Mononuclear cell (primary cell): ENCODE measurements at regions not wholly inside any gene's neighbourhood (a gene's known extent, or its start where the extent isn't known, plus 50 kb on each side); places are given as distances from the start of the nearest gene placed in this dataset.
"Not testable (repeated sequence)": the region's sequence is repeated elsewhere in the genome, so short reads cannot be mapped to it uniquely, and the experiment has no call there.

Experiments used
- H3K27me3 ChIP-seq: 2 replicates; pipeline ENCODE4 v1.6.0; 2011; ENCODE audit warnings: low read length, control low read depth; ENCODE audit not compliant: insufficient read depth
- H3K4me1 ChIP-seq: 2 replicates; pipeline ENCODE4 v1.5.1; 2011; ENCODE audit warnings: mild to moderate bottlenecking, low read length, control low read depth; ENCODE audit not compliant: insufficient read depth
- H3K4me3 ChIP-seq: 2 replicates; pipeline ENCODE4 v1.5.1; 2011; ENCODE audit warnings: mild to moderate bottlenecking, low read length, moderate library complexity
- H3K9me3 ChIP-seq: 2 replicates; pipeline ENCODE4 v1.5.1; 2011; ENCODE audit warnings: low read depth, mild to moderate bottlenecking, control low read depth, low read length

DNA sequence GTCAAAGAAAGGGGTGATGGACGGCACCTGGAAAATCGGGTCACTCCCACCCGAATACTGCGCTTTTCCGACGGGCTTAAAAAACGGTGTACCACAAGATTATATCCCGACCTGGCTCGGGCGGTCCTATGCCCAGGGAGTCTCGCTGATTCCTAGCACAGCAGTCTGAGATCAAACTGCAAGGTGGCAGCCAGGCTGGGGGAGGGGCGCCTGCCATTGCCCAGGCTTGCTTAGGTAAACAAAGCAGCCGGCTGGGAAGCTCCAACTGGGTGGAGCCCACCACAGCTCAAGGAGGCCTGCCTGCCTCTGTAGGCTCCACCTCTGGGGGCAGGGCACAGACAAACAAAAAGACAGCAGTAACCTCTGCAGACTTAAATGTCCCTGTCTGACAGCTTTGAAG is 413.8 kb upstream of the CTSO start:
- not testable (repeated sequence) for H3K4me1 ChIP-seq, H3K9me3 ChIP-seq, H3K4me3 ChIP-seq, H3K27me3 ChIP-seq

DNA sequence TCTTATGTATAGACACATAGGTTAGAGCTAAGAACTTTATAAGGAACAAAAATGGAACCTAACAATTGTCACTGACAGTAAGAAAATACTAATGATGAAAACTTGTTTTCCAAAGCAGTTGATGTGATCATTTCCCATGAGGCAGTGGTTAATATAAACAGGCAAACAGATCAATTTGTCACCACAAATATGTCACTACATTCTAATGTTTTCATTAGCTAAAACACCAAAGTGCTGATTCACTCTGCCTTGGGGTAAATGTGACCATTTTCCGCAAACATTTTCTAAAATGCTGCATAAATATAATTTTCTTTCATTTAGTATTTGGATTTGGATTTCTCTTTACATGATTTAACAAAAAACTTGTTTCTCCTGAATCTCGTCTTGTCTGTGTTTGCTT is 408.9 kb upstream of the CTSO start:
- H3K9me3 ChIP-seq = no peaks in the 10 kb centered on the region
- H3K4me3 ChIP-seq = no peak overlapping the region
- H3K27me3 ChIP-seq = no peaks in the 10 kb centered on the region
- H3K4me1 ChIP-seq = no peaks in the 10 kb centered on the region

DNA sequence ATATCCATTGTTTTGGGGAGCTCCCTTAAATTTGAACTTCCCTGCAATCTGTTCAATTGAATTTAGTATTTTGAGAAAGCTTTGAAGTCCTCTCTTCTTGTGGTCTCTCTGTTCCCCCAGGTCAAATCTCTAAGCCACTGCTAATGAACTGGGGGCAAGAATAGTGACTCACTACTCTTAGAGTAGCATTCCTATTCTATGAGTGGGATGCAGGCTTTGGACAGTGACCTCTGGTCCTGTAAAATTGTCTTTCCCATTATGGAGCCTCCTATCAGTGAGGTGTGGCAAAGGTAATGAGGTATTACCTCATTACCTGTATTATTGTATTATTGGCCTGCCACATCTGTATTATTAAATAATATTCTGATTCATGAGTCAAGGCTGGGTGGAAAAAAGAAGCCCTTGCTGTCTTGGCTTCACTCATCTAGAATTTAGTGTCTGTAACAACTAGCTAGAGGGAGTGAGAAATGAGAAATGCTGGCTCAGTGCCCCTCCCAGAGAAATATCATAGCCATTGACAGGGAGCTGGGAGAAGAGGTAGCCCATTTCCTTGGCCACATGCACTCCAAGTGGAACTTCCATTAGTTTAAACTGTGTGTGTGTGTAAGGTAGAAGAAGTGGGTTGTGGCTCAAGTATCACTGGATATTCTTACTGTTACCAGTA is 393.9 kb upstream of the CTSO start:
- Histone ChIP-seq H3K4me1 (no peaks in the 10 kb centered on the region), H3K4me3 (no peak overlapping the region), H3K27me3 (no peaks in the 10 kb centered on the region), H3K9me3 (no peaks in the 10 kb centered on the region)

DNA sequence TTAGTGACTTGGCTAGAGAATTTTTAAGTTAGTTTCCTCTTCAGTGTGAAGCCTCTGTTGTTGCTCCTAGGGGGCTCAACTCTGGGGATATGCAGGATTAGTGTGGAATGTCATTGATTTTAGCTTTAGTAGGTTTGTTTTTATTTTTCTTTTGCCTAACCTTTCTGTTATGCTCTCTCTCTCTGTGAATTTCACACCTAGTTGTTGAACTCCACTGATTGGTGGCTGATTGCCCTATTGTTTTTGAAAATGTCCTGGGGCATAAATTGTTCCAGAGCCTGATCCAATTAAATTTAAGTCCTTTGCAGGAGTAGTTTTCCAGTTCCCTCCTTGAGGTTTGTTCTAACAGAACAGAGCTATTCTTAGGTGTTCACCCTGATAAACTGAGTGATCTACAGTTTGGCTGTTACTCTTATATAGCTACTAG is 393.3 kb upstream of the CTSO start:
- no peak overlapping the region for H3K4me3 ChIP-seq
- H3K9me3 ChIP-seq = no peaks in the 10 kb centered on the region
- H3K27me3 ChIP-seq = no peaks in the 10 kb centered on the region
- H3K4me1 ChIP-seq = no peaks in the 10 kb centered on the region

DNA sequence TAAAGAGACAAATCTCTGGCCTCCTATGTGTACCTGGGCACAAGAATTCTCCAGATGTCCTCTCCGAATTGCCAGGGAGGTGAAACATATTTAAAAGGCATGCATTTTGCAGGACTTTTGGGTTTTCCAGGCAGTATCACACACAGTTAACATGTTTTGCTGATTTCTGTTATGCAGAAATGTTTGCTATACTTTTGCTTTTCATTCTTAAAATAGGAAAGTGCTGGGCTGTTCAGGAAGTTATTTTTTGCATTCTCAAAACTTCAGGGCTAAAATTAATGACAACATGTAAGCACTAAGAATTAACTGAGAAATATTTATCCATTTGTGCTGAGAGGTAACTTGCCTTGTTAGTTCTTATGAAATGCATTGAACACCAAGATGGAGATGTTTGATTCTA is 390.7 kb upstream of the CTSO start:
- H3K4me3 ChIP-seq = no peak overlapping the region
- no peaks in the 10 kb centered on the region for H3K27me3 ChIP-seq
- H3K9me3 ChIP-seq = no peaks in the 10 kb centered on the region

DNA sequence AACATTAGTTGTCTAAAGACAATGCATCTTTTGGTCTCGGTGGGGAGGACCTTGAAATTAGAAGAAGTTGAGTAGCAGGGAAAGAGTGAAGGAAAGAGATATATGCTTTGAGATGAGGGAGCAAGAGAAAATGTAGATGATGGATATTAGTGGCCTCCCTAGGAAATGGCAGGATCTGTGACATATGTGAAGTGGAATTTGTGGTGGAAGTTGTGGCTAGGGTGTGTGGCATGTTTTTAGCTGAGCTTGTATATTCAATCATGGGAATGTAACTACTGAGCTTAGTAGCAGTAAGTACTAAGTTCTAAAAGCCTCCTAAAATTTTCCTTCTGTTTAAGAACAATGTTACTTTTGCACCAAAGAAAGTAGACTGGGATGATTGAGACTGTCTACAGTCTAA is 382.8 kb upstream of the CTSO start:
- Histone ChIP-seq H3K4me1 (no peaks in the 10 kb centered on the region), H3K27me3 (no peaks in the 10 kb centered on the region), H3K9me3 (no peaks in the 10 kb centered on the region), H3K4me3 (no peak overlapping the region)

More for the DNA sequence above, 390.7 kb upstream of the CTSO start:
- H3K4me1 ChIP-seq = no peaks in the 10 kb centered on the region

DNA sequence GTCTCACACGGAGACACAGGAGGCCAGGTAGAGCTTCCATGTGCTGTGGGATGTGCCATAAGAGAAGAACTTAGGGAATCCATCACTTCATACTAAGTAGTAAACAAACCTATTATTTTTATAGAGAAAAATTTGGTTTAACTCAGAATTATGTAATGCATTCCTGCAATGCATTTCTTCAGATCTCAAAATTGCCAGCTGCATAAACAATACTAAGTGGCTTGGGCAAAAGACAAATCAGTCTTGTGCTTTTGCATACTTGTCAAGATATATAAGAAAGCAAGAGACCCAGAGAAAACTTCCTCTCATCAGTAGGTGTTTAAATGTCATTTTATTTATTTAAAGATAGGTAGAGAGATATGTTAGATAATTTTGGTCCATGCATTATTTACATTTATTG is 382.1 kb upstream of the CTSO start:
- Histone ChIP-seq H3K4me3 (no peak overlapping the region), H3K9me3 (no peaks in the 10 kb centered on the region), H3K4me1 (no peaks in the 10 kb centered on the region), H3K27me3 (no peaks in the 10 kb centered on the region)

DNA sequence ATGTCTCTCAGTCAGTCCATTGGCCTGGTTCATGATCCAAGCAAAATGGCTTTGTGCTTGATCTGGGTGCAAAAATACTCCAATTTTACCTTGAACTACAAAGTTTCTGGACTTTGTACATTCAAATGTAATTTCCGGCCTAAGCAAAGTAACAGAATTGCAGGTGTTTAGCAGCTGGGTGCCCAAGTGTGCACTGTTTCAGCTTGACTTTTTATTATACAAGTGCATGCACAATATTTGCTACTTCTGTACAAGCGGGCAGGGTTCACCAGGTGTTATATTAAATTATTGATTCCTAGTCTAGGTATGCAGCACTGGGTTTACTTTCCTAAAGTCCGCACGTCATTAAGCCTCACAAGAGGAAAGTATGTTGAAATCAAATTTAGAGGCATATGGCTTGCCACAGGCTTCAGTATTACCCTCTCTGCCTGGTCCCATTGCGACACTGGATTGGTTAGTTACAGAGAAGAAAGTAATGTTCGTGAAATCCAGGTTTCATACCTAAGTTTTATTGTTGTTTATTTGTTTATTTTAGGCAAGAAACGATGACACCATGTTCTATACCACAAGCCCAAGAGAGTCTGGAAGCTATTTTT is 376.9 kb upstream of the CTSO start:
- Histone ChIP-seq H3K4me3 (no peak overlapping the region), H3K9me3 (no peaks in the 10 kb centered on the region), H3K27me3 (no peaks in the 10 kb centered on the region), H3K4me1 (peaks cover 11% of the 10 kb centered on the region)

DNA sequence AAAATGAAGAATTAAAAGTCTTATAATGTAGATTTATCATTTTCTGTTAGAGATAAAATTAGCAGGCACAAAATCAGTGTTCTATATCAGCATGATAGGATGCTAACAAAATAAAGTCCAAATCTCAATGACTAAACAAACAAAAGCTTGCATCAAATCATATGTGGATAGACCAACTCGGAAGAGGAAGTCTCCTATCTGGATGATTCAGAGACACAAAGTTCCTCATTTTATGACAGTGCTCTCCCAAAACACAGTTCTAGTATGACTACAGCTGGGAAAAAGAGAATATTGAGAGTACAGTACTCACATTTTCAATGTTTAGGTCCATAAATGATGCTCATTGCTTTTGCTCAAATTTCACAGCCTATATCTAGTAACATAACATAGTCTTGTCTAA is 376.1 kb upstream of the CTSO start:
- Histone ChIP-seq H3K4me1 (peaks cover 11% of the 10 kb centered on the region), H3K9me3 (no peaks in the 10 kb centered on the region)

DNA sequence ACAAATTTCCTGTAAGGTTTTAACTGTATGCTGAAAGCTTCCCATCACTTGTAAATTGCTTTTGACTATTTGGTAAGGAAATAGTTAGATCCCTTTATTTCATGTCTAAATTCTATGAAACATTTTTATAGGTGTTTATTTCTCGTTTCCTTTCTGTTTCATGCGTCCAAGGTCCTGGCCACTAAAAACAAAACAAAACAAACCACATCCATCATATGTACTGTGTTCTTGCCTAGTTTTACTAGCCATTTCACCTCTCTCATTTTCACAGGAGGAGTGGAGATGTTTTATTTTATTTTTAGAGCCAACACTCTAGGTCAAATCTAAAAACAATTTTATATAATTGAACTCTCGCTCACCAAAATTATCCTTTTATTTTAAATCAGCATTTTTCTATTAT is 375.2 kb upstream of the CTSO start:
- Histone ChIP-seq H3K9me3 (no peaks in the 10 kb centered on the region), H3K4me3 (no peak overlapping the region), H3K4me1 (peaks cover 11% of the 10 kb centered on the region), H3K27me3 (no peaks in the 10 kb centered on the region)

More for the DNA sequence above, 376.1 kb upstream of the CTSO start:
- Histone ChIP-seq H3K27me3 (no peaks in the 10 kb centered on the region), H3K4me3 (no peak overlapping the region)

DNA sequence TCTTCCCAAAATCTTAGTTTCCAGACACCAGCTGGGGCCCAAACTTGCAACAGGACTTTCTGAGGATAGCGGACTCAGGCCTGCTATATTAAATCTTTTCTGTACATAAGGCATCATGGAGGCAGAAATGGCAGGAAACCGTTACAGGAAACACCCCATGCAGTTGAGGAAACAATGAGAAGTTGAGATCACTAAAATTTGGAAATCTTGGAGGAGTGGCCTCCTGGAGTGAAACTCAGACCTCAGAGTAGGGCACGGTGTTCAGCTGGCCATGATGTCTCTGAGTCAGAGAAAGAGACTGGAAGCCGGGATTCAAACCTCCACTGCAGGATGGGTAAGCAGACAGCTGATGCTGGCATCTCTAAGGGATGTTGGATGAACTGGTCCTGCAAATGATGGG is 372.6 kb upstream of the CTSO start:
- Histone ChIP-seq H3K9me3 (no peaks in the 10 kb centered on the region), H3K4me3 (no peak overlapping the region), H3K4me1 (peaks cover 11% of the 10 kb centered on the region), H3K27me3 (no peaks in the 10 kb centered on the region)

DNA sequence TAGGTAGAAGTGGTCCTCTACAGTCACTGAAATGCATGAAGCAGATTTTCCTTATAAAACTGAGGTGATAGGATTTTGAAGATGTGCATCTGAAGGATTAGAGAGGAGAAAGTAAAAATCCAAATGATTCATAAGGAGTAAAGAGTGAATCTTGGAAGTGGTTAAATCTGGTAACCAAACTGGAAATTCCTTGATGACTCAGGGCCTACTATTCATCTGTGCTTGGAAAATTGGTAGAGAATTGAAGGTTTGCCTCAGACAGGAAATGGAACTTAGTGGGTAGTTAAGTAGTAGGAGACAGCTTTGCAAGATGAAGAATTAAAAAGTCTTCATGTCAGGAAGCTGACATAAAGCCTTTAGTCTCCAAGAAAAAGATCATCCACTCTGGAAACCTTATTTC is 368.9 kb upstream of the CTSO start:
- H3K4me3 ChIP-seq = no peak overlapping the region
- no peaks in the 10 kb centered on the region for H3K27me3 ChIP-seq
- no peaks in the 10 kb centered on the region for H3K9me3 ChIP-seq
- H3K4me1 ChIP-seq = peaks cover 2% of the 10 kb centered on the region

DNA sequence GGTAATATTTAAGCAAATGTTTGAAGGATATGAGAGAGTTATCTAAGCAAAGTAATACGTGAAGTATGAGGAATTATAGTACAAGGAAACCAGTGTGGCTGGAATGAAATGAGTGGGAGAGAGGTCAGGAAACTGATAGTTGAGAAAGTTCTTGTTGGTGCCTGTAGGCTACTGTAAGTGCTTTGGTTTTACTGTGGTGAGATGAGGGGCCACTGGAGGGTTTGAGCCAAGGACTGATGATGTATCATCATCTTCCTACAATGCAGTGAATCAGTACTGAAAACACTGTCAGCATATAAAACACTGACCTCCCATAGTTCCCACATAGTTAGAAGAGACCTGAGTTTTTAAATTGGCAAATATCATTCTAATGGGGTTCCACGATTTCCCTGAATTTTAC is 367.5 kb upstream of the CTSO start:
- H3K4me1 ChIP-seq = peaks cover under 1% of the 10 kb centered on the region
- no peaks in the 10 kb centered on the region for H3K9me3 ChIP-seq
- no peaks in the 10 kb centered on the region for H3K27me3 ChIP-seq

DNA sequence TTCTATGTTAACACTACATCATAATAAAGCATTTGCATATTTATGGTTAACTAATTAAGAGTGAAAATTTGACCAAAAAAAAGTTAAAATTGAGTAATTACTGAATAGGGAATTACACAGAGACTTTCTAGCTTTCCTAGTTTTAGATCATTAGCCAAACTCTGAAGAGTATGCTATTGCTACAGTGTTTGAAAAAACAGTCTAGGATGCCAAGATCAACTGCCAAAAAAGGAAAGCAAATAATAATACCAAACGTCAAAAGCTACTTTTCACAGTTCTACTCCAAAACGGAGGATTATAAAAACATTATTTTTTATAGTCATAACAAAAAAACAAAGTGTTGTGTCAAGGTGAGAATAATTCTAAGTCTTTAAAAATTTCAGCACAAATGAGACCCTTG is 359.8 kb upstream of the CTSO start:
- H3K27me3 ChIP-seq = no peaks in the 10 kb centered on the region
- H3K9me3 ChIP-seq = no peaks in the 10 kb centered on the region
- no peak overlapping the region for H3K4me3 ChIP-seq
- H3K4me1 ChIP-seq = no peaks in the 10 kb centered on the region

More for the DNA sequence above, 367.5 kb upstream of the CTSO start:
- H3K4me3 ChIP-seq = no peak overlapping the region

DNA sequence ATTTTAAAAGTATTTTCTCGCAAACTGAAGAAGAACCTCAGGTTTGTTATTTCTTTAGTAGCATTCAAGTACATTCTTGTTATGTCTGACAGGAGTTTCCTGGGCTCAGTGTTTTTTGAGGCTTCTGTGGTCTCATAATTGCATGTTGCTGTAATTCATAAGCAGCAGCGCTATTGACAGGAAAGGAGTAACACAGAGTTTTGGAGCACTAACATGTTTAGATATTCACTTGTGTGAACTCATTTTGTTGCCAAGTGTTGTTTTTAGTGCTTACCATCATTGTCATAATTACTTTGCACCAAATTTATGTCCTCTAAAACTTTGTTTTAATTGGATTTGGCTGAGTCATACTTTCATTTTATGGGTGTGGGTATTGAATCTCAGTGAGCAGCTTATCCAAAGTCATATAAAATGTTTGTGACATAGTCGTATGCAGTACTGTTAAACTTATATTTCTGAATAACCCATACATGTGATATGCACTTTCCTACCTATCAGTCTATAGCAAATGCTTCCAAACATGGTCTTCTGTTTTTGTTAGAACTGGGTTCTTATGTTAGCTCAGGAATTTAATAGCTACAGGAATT is 358.7 kb upstream of the CTSO start:
- H3K27me3 ChIP-seq = no peaks in the 10 kb centered on the region
- no peaks in the 10 kb centered on the region for H3K4me1 ChIP-seq
- H3K4me3 ChIP-seq = no peak overlapping the region
- H3K9me3 ChIP-seq = no peaks in the 10 kb centered on the region

DNA sequence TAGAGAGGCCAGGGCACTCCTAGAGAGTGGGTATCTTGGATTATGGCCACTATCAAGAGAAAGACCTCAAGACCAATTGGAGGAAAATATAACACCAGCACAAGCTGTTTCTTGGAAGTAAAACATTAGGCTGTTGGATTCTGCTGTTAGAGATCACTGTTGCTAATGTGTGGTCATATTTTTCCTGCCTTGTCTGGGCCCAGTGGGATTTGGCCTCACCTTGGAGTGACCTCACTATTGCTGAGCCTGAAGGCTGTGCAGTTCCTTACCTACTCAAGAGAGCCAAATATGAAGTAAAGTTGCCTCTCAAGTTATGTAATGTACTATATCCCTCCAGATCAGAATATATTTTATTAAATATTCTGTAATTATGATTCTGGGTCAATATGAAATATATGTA is 355.4 kb upstream of the CTSO start:
- no peak overlapping the region for H3K4me3 ChIP-seq
- no peaks in the 10 kb centered on the region for H3K4me1 ChIP-seq
- no peaks in the 10 kb centered on the region for H3K9me3 ChIP-seq
- no peaks in the 10 kb centered on the region for H3K27me3 ChIP-seq
